ENCODE measurements at regions not wholly inside any gene's neighbourhood (a gene's known extent, or its start where the extent isn't known, plus 50 kb on each side); places are given as distances from the start of the nearest gene placed in this dataset.

DNA sequence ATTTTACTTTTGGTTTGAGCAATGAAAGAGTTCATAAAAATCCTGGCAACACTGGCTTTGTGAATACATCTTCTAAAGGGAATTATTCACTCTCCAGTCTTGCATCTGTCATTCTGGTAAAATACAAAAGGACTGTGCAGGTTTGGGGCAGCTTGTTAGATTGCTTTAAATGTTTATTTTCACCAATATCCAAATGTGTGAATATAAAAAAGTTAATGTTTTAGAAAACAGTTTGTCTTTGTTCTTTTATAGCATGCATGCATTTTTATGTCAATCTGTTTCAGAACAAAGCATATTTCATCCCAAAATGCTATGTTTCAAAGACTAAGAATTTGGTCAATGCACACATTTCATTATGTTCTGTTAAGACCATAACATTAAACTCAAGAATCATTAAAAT, 1145.4 kb downstream of the OLFM4 start:
- no peaks in the 10 kb centered on the region for H3K36me3 ChIP-seq (ENCODE audit: control insufficient read depth, insufficient read depth, low read length)
- DNase-seq (ENCODE audit: extremely low read depth, insufficient read length) = no peak
- H3K4me3 ChIP-seq (replicated peaks; ENCODE audit: low read depth, low read length) = no peak overlapping the region
- TF ChIP-seq, protein P1, sequence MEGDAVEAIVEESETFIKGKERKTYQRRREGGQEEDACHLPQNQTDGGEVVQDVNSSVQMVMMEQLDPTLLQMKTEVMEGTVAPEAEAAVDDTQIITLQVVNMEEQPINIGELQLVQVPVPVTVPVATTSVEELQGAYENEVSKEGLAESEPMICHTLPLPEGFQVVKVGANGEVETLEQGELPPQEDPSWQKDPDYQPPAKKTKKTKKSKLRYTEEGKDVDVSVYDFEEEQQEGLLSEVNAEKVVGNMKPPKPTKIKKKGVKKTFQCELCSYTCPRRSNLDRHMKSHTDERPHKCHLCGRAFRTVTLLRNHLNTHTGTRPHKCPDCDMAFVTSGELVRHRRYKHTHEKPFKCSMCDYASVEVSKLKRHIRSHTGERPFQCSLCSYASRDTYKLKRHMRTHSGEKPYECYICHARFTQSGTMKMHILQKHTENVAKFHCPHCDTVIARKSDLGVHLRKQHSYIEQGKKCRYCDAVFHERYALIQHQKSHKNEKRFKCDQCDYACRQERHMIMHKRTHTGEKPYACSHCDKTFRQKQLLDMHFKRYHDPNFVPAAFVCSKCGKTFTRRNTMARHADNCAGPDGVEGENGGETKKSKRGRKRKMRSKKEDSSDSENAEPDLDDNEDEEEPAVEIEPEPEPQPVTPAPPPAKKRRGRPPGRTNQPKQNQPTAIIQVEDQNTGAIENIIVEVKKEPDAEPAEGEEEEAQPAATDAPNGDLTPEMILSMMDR (IDR thresholded peaks at IDR 0.05; ENCODE audit: insufficient read depth, low read length, poor library complexity, severe bottlenecking) = no peak
- no peaks in the 10 kb centered on the region for H3K27me3 ChIP-seq (replicated peaks; ENCODE audit: control insufficient read depth, insufficient read depth, low read length)

DNA sequence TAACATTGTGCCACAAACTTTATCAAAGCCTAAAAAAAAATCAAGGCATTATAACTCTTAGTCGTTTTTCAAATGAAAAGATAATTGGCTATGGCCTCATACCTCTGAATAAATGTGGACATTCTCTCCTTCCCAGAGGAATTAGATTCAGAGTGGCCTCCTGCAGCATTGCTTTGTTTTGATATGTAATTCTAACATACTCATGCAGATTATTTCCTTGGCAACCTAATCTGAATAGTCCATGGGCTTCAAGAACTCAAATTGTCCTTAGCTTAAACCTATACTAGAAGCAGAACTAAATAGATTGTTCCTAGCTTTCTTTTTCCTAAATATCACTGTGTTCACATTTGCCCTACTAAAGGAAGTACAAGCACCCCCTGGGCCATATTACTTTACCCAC, 1146.9 kb downstream of the OLFM4 start:
- no peaks in the 10 kb centered on the region for H3K27me3 ChIP-seq (replicated peaks; ENCODE audit: control insufficient read depth, insufficient read depth, low read length)
- no peak overlapping the region for H3K4me3 ChIP-seq (replicated peaks; ENCODE audit: low read depth, low read length)
- TF ChIP-seq, protein P1 (IDR thresholded peaks at IDR 0.05; ENCODE audit: insufficient read depth, low read length, poor library complexity, severe bottlenecking) = no peak
- H3K36me3 ChIP-seq (ENCODE audit: control insufficient read depth, insufficient read depth, low read length) = no peaks in the 10 kb centered on the region
- DNase-seq (ENCODE audit: extremely low read depth, insufficient read length) = no peak

DNA sequence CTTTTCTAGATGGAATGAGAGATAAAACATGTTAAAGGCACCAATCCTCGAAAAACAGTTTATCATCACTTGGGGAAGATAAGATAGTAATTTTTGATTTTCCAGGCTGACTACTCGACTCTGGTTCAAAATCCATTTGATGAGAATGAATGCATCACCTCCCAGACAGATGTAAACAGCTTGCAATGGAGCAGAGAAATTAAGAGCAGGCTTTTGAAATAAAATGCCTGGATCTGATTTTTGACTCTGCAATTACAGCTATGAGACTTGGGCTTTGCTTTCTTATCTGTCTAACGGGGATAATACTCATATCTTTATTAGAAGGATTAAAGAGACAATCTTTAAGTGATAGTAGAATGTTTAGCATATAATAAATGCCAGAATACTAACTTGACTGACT, 1148.9 kb downstream of the OLFM4 start:
- Histone ChIP-seq H3K4me3 (replicated peaks; ENCODE audit: low read depth, low read length) (no peak overlapping the region), H3K27me3 (replicated peaks; ENCODE audit: control insufficient read depth, insufficient read depth, low read length) (no peaks in the 10 kb centered on the region), H3K36me3 (ENCODE audit: control insufficient read depth, insufficient read depth, low read length) (no peaks in the 10 kb centered on the region)
- TF ChIP-seq, protein P1 (IDR thresholded peaks at IDR 0.05; ENCODE audit: insufficient read depth, low read length, poor library complexity, severe bottlenecking) = no peak
- no peak for DNase-seq (ENCODE audit: extremely low read depth, insufficient read length)

DNA sequence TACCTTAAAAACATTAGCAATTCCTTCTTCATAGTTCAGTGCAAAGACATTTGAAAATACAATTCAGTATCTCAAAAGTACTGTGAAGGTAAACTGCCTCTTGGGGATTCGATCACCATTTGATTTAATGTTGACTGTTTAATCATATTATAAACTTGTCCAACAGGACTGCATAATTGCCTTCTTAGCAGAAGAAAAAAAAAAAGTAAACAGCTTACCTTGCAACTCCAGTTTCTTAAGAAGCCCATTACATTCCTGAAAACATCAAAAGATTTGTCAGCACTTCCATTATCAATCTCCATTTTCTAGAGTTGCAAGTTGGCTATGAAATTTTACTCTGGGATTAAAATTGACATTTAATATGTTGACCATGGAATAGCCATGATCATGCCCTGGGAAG, 1154.6 kb downstream of the OLFM4 start:
- DNase-seq (ENCODE audit: extremely low read depth, insufficient read length) = no peak
- no peaks in the 10 kb centered on the region for H3K36me3 ChIP-seq (ENCODE audit: control insufficient read depth, insufficient read depth, low read length)
- TF ChIP-seq, protein P1 (IDR thresholded peaks at IDR 0.05; ENCODE audit: insufficient read depth, low read length, poor library complexity, severe bottlenecking) = no peak
- no peak overlapping the region for H3K4me3 ChIP-seq (replicated peaks; ENCODE audit: low read depth, low read length)
- no peaks in the 10 kb centered on the region for H3K27me3 ChIP-seq (replicated peaks; ENCODE audit: control insufficient read depth, insufficient read depth, low read length)

DNA sequence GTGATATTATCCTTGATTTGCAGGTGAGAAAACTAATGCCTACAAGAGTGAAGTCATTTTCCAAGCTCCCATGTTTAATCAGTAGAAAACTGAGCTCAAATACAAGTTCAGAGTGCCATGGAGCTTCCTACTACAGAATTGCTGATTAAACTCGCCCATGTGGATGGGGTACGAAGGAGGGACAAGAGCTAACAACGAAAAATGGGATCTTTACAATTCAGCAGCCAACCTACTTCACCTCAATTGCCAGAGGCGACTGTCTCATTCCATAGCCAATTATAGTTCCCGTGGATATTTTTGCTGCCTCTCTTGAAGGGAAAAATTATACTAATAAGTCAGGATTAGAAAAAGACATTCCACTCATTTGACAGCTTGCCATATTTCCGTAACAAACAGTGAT, 1155.1 kb downstream of the OLFM4 start:
- TF ChIP-seq, protein P1 (IDR thresholded peaks at IDR 0.05; ENCODE audit: insufficient read depth, low read length, poor library complexity, severe bottlenecking) = no peak
- no peaks in the 10 kb centered on the region for H3K36me3 ChIP-seq (ENCODE audit: control insufficient read depth, insufficient read depth, low read length)
- no peak for DNase-seq (ENCODE audit: extremely low read depth, insufficient read length)
- no peak overlapping the region for H3K4me3 ChIP-seq (replicated peaks; ENCODE audit: low read depth, low read length)
- H3K27me3 ChIP-seq (replicated peaks; ENCODE audit: control insufficient read depth, insufficient read depth, low read length) = no peaks in the 10 kb centered on the region

DNA sequence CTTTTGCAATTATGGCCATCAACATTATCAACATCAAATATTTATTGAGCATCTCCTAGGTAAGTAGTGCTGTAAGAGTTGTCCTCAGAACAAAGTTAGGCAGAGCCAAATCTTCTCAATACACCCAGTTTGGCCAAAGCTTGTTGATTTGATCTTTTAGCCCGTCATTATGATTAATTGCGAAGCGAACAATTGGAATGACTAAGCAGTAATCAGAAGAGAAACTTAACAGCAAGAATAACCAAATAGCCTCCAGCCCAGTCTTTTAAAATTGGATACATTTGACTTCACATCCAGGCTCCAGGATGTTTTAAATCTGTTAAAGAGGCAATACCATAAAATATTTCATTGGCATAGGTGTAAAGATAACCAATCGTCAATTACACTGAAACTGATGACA, 1156.0 kb downstream of the OLFM4 start:
- DNase-seq (ENCODE audit: extremely low read depth, insufficient read length) = no peak

More for the DNA sequence above, 1156.0 kb downstream of the OLFM4 start:
- no peak overlapping the region for H3K4me3 ChIP-seq (replicated peaks; ENCODE audit: low read depth, low read length)
- no peaks in the 10 kb centered on the region for H3K36me3 ChIP-seq (ENCODE audit: control insufficient read depth, insufficient read depth, low read length)
- TF ChIP-seq, protein P1 (IDR thresholded peaks at IDR 0.05; ENCODE audit: insufficient read depth, low read length, poor library complexity, severe bottlenecking) = no peak
- H3K27me3 ChIP-seq (replicated peaks; ENCODE audit: control insufficient read depth, insufficient read depth, low read length) = no peaks in the 10 kb centered on the region

Data from GM06990 (cell line).